ENCODE measurements at regions not wholly inside any gene's neighbourhood (a gene's known extent, or its start where the extent isn't known, plus 50 kb on each side); places are given as distances from the start of the nearest gene placed in this dataset.

GRCh38 chr5:92605591-92605990, 975.4 kb downstream of the NR2F1-AS1 start:
- TF ChIP-seq CTCF (IDR thresholded peaks at IDR 0.05; ENCODE audit: low read depth, low read length) (no peak), POLR2A (IDR thresholded peaks at IDR 0.05; ENCODE audit: extremely low read depth, insufficient read length) (no peak), MYC (IDR thresholded peaks at IDR 0.05; ENCODE audit: low read depth, low read length) (no peak)

Data from NB4 (cell line).